Brain microvascular endothelial cell (primary cell): ENCODE measurements at regions not wholly inside any gene's neighbourhood (a gene's known extent, or its start where the extent isn't known, plus 50 kb on each side); places are given as distances from the start of the nearest gene placed in this dataset.
A peak's percentile ranks its signal among the peaks of the same experiment; 100 is the strongest.

Source experiments
- DNase-seq: peaks from one replicate; pipeline ENCODE4 v3.0.0-alpha.2; 2020
- H3K27ac ChIP-seq: fragments of 250-450 bp; sonication (Bioruptor Pico); 2 replicates; pipeline ENCODE4 v1.5.1; 2020; ENCODE audit warnings: mild to moderate bottlenecking, moderate library complexity
- H3K27me3 ChIP-seq: fragments of 250-450 bp; sonication (Bioruptor Pico); replicated peaks from 2 replicates; pipeline ENCODE4 v1.5.1; 2020; ENCODE audit warnings: mild to moderate bottlenecking
- H3K36me3 ChIP-seq: fragments of 250-450 bp; sonication (Bioruptor Pico); replicated peaks from 2 replicates; pipeline ENCODE4 v1.5.1; 2020; ENCODE audit warnings: mild to moderate bottlenecking
- H3K4me3 ChIP-seq: 2 replicates; pipeline ENCODE4 v1.5.1; 2011; ENCODE audit warnings: low read depth, mild to moderate bottlenecking, control low read depth, low read length, moderate library complexity
- in situ Hi-C: cut with HindIII; loops from 2 replicates; pipeline ENCODE4 v1.10.0; 2017; ENCODE audit warnings: low sequenced_read_pairs, low pct_ligation_motif_present
- TF ChIP-seq, protein P1 (sequence below): IDR thresholded peaks from 2 replicates; pipeline ENCODE4 v1.5.1; 2011; ENCODE audit warnings: low read depth, mild to moderate bottlenecking, moderate library complexity, low read length, control low read depth, inconsistent platforms; ENCODE audit errors: missing control alignments

DNA sequence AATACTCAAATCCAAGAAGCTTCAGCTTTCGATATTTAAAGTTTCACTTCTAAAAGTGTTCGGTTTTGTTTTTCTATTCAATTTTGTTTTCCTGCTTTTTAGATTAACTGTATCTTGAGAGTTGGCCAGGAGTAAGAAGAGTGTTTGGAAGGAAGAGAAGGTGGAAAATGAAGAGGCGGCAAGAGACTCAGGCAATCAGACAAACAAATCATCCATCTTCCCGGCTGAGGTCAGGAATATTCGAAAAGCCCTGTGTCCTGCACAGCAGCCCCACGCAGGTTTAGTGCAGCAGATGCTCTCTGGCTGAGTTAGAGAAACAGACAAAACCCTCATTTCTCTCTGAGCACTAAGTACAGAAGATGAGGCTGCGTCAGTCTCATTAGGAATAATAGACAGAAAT, 330.3 kb upstream of the NOCT start:
- DNase-seq, result no peak
- no peak overlapping the region for H3K27ac ChIP-seq
- H3K4me3 ChIP-seq, result no peak overlapping the region
- no peaks in the 10 kb centered on the region for H3K27me3 ChIP-seq
- TF ChIP-seq, protein P1, sequence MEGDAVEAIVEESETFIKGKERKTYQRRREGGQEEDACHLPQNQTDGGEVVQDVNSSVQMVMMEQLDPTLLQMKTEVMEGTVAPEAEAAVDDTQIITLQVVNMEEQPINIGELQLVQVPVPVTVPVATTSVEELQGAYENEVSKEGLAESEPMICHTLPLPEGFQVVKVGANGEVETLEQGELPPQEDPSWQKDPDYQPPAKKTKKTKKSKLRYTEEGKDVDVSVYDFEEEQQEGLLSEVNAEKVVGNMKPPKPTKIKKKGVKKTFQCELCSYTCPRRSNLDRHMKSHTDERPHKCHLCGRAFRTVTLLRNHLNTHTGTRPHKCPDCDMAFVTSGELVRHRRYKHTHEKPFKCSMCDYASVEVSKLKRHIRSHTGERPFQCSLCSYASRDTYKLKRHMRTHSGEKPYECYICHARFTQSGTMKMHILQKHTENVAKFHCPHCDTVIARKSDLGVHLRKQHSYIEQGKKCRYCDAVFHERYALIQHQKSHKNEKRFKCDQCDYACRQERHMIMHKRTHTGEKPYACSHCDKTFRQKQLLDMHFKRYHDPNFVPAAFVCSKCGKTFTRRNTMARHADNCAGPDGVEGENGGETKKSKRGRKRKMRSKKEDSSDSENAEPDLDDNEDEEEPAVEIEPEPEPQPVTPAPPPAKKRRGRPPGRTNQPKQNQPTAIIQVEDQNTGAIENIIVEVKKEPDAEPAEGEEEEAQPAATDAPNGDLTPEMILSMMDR, result no peak
- in situ Hi-C loops, result no loop called here
- no peaks in the 10 kb centered on the region for H3K36me3 ChIP-seq

DNA sequence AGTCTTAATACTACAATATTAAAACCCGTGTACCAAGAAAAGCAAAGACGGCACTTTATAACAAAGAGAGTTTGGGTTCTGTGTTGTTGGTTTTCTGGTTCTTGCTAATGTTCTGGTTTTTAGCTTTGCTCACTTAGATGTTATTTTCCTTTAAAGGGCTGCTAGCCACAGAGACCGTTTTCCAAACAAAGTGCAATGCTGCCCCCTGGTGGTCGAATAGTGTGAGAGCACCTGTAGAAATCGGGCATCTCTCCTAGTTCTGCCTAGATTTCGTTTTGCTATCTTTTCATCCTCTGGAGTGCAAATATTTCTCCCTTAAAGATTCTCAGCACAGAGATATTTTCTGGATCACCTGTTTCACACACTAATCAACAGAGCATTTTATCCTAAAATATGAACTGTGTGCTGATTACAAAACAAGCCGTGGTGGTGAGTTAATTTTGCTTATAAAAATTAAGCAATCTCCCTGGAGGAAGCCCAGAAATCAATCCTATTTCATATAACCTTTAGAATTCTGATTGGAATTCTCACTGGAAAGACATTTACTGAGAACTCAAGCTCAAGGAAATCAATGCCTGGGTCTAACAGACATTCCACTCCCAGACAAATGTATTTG, 334.5 kb upstream of the NOCT start:
- no peak overlapping the region for H3K27ac ChIP-seq
- H3K36me3 ChIP-seq, result no peaks in the 10 kb centered on the region
- TF ChIP-seq, protein P1, result peak; percentile 85
- in situ Hi-C loops, result no loop called here
- H3K4me3 ChIP-seq, result no peak overlapping the region
- no peaks in the 10 kb centered on the region for H3K27me3 ChIP-seq
- peak; percentile 66 for DNase-seq

DNA sequence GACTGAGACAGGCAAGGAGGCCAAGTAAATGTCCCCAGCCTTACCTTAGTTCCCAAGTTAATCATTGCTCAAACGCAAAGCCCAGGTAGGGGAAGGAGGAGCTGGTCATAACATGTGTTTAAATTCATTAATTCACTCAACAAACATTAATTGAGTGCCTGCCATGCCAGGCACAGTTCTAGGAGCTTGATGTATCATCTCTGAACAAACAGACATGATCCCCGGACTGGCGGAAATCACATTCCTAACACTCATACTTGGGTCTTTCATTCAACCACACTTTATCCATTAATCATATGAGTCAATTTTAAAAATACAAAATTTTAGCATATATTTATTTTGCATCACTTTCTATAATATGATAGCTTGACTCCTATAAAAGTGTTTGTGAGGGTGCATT, 335.3 kb upstream of the NOCT start:
- DNase-seq, result peak; percentile 67
- Histone ChIP-seq H3K27ac (no peak overlapping the region), H3K4me3 (no peak overlapping the region), H3K36me3 (no peaks in the 10 kb centered on the region), H3K27me3 (no peaks in the 10 kb centered on the region)
- TF ChIP-seq, protein P1, result no peak
- in situ Hi-C loops, result no loop called here

DNA sequence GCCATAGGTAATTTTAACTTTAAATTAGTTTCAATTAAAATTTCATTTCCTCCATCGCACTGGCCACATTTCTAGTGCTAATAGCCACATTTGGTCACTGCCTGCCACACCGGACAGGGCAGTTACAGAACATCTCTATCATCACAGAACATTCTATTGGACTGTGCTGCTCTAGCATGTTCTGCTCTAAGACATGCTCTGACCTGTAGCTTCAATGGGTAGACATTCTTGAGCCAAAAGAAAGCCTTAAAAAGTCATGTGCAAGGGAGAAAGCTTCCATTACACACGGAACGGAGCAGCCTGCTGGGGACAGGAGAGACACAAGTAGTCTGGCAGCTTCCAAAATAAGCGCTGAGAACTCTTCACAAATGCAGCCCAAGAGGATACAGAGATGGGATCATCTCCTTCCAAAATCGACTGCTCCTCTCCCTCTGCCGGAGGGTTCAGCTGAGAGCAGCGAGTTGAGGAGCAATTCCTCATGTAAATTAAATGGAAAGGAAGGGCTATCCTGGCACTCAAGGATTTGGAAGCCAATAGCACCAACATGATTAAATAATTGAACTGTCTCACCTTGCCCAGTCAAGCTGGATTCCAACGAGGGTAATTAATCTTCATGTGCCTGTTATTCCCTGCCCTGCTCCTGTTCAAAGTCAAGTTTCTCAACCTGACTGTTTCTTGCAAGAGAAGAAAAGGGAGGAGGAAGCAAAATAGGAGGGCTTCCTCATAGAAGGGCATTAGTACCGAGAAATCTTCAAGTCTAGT, 336.4 kb upstream of the NOCT start:
- TF ChIP-seq, protein P1, result no peak
- no peak overlapping the region for H3K4me3 ChIP-seq
- H3K27me3 ChIP-seq, result no peaks in the 10 kb centered on the region
- no peak overlapping the region for H3K27ac ChIP-seq
- in situ Hi-C loops, result no loop called here
- no peaks in the 10 kb centered on the region for H3K36me3 ChIP-seq
- DNase-seq, result no peak

DNA sequence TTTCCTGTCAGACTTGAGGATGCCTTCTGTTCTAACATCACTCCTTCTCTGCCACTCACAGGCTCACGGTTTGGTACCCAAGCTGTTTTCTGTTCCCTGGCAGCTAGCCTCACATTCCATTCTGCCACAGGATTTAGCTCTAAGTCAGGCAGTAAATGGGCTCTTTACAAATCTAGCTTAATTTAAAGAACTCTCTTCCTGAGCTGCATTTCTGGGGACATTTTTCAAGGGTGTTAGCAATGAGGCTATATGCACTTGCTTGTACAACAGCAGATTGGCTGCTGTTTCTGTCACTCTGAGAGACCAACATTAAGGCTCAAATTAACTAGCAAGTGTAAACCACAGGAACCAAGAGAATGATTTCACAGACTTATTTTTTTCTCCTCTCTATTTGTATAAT, 337.8 kb upstream of the NOCT start:
- H3K36me3 ChIP-seq, result no peaks in the 10 kb centered on the region
- no peak overlapping the region for H3K4me3 ChIP-seq
- no peak overlapping the region for H3K27ac ChIP-seq
- no peaks in the 10 kb centered on the region for H3K27me3 ChIP-seq
- in situ Hi-C loops, result no loop called here
- TF ChIP-seq, protein P1, result no peak
- no peak for DNase-seq
